ENCODE measurements at regions not wholly inside any gene's neighbourhood (a gene's known extent, or its start where the extent isn't known, plus 50 kb on each side); places are given as distances from the start of the nearest gene placed in this dataset.

- no peak for DNase-seq (ENCODE audit: low read depth in 3 of 3, low spot score in 2 of 3)
Observed at GRCh38 chr5:133746834-133747233, 134.5 kb upstream of the FSTL4 start.

DNA sequence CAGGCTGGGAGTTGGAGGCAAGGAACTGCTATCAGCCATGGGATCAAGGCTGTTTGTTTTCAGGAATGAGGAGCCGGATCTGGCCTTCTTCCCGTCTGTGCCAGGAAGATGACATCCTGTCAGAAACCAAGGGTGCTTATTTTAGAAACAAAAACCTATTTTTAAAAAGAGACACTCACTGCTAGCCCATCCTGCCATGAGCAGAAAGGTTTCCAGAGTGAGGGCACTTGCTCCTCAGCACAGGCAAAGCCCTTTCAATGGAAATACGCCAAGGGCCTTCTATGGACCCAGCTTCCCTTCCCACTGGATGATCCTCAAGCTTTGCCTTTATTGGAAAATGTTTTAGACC, 132.6 kb upstream of the FSTL4 start:
- DNase-seq (ENCODE audit: low read depth in 3 of 3, low spot score in 2 of 3): no peak

GRCh38 chr5:133744051-133744959, 132.0 kb upstream of the FSTL4 start:
- no peak for DNase-seq (ENCODE audit: low read depth in 3 of 3, low spot score in 2 of 3)

DNA sequence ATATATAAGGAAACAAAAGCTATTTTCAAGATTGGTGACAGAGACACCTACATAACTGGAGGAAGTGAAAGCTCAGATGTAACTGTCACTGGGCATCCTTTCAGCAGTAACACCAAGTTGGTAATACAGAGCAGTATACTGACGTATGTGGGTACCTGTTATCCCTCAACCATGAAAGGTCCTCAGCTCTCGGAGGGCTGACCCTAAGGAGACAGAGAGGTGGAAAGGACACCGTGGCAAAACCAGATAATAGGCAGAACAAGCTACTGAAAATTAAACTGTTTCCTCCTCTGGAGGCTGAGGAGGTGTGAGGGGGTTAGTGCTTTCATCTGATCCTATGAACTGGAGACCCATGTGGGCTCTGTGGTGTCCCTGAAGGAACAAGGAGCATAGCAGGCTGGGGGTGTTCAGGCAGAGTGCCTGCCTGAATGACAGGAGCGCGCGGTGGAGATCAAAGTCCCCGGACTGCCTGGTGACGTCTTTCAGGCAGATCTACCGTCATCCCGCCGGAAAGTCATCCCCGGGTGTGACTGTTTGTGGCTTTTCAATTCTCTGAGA, 130.2 kb upstream of the FSTL4 start:
- DNase-seq (ENCODE audit: low read depth in 3 of 3, low spot score in 2 of 3): no peak

- no peak for DNase-seq (ENCODE audit: low read depth in 3 of 3, low spot score in 2 of 3)
Observed at GRCh38 chr5:133741818-133742355, 129.5 kb upstream of the FSTL4 start.

GRCh38 chr5:133741396-133741795, 129.1 kb upstream of the FSTL4 start:
- no peak for DNase-seq (ENCODE audit: low read depth in 3 of 3, low spot score in 2 of 3)

GRCh38 chr5:133739181-133739780, 126.9 kb upstream of the FSTL4 start:
- DNase-seq (ENCODE audit: low read depth in 3 of 3, low spot score in 2 of 3): no peak

GRCh38 chr5:133738271-133738670, 125.9 kb upstream of the FSTL4 start:
- DNase-seq (ENCODE audit: low read depth in 3 of 3, low spot score in 2 of 3): no peak

DNA sequence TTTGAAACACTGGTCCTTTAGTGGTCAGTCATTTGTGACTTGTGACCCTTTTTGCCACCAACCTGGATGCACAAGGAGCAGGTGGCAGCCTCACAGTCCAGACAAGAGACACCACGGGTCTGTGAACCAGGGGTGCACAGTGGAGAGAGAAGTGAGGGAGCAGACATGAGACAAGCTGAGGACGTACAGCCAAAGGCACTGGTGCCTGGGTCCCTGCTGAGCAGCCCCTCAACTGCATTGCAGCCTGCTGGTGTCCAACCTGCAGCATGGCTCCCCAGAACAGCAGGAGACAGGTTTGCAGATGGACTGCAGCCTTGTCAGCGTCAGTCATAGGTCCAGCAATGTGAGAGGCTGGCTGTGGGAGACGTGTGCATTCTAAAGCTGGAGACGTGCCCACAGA, 124.2 kb upstream of the FSTL4 start:
- no peak for DNase-seq (ENCODE audit: low read depth in 3 of 3, low spot score in 2 of 3)

DNA sequence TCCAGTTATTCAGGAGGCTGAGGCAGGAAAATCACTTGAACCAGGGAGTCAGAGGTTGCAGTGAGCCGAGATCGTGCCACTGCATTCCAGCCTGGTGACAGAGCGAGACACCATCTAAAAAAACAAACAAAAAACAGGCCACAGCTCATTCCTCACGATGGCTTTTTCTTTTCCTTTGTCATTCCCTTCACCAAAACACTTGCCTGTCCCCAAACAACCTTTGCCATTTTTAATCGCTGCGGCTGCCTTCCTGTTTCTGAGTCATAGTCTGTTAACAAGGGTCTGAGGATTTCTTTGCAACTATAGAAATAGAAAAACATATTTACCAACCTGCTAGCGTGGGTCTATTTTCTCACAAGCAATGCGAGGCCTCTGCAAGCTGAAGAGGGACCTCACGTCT, 123.0 kb upstream of the FSTL4 start:
- no peak for DNase-seq (ENCODE audit: low read depth in 3 of 3, low spot score in 2 of 3)

GRCh38 chr5:133734916-133735315, 122.6 kb upstream of the FSTL4 start:
- DNase-seq (ENCODE audit: low read depth in 3 of 3, low spot score in 2 of 3): no peak

- DNase-seq (ENCODE audit: low read depth in 3 of 3, low spot score in 2 of 3): no peak
Observed at GRCh38 chr5:133732536-133732935, 120.2 kb upstream of the FSTL4 start.

DNA sequence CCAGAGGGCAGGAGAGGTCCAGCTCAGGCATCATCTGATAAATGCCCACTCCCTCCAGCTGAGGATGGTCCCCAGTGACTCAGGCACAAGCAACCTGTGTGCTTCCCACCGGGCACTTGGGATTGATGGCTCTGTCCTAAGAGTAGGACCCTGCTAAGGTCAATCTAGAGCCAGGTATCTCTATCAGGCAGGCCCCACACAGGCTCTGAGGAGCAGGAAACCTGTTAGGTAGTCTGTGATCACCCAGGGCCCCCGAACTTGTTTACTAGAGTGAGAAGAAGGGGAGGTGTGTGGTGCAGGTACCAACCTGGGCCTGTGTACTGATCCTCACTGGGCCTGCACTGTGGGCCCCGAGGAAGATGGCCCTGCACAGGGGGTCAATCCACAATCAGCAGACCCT, 119.6 kb upstream of the FSTL4 start:
- DNase-seq (ENCODE audit: low read depth in 3 of 3, low spot score in 2 of 3): no peak

DNA sequence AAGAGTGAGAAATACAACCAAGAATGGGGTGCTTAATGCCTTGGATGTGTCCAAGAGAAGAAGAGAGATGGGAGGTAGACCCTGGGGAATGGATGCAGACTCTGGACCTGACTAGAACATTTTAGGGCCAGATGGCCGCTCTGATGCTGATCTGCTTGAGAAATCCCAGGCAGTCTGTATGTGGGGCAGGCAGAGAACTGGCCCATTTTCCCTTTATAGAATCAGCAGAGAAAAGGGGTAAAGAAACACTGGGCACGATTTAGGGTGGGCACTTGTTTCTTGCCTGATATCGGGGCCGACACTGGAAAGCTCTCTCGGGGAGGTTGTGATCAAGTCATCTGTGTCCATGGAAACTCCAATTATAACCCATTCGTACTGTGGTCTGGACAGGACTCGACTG, 118.5 kb upstream of the FSTL4 start:
- DNase-seq (ENCODE audit: low read depth in 3 of 3, low spot score in 2 of 3): no peak

GRCh38 chr5:133730346-133730745, 118.0 kb upstream of the FSTL4 start:
- DNase-seq (ENCODE audit: low read depth in 3 of 3, low spot score in 2 of 3): no peak

DNA sequence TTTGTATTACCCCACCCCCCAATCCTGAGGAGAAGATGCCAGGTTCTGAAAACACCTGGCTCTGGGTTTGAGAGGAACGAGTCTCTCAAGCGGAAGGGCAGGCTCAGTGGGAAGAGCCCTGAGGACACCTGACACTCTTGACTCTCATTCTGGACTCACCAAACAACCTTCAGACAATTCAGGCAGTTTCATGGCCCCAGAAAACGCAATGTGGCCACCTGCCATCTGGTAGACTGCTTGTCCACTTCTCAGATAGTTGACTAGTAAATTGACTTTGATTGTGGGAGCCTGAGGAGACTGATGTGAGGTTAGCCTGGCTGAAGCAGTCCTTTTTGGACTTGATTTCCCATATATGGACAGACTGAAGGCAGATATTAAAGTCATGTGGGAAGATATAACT, 117.5 kb upstream of the FSTL4 start:
- no peak for DNase-seq (ENCODE audit: low read depth in 3 of 3, low spot score in 2 of 3)

- no peak for DNase-seq (ENCODE audit: low read depth in 3 of 3, low spot score in 2 of 3)
Observed at GRCh38 chr5:133728475-133728874, 116.1 kb upstream of the FSTL4 start.

DNA sequence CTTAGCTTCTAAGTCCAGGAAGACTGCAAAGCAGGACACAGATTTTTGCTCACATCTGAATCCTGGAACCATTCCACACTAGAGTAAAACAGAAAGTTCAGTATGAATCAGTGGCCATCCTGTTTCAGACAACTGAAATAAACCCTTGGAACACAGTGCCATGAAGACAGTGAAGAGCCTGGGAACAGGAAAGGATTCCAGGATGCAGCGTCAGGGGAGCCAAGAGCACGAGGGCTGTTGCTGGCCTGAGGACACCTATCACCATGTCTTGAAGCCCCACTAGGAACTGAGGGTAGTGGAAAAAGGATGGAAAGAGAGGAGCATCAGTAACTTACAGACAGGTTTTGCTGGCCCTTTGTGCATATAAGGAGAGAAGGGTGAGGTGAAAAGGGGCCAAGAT, 115.3 kb upstream of the FSTL4 start:
- DNase-seq (ENCODE audit: low read depth in 3 of 3, low spot score in 2 of 3): no peak

DNA sequence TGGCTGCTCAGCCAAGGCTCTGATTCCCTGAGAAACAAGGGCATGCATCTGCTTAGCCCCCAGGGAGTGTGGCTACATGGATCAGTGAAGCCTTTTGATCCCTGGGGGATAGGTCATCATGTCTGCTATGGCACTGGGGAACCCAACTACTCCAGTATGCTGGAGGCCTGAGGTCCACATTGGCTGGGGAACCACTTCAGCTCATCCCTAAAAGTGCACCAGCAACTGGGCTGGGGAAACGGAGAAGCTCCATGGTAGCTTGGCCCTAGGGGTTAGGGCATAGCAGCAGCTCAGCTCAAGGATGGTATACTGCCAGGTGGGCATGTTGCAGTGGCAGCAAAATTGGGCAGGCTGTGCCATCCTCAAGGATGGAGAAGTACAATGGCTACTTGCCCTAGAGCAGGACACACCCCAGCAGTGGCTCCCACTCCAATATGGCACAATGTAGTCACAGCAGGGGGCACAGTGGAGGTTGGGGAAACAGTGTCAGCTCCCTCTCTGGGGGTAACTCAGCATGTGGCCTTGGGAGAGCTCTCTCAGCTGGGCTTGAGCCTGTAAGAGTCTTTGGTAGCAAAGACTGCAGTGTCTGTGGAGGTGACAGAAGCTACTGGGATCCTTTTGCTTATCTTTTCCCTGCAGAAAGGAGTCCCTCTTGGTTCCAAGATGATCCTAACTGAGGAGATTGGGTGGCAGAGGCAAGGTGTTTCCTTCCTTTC, 111.5 kb upstream of the FSTL4 start:
- no peak for DNase-seq (ENCODE audit: low read depth in 3 of 3, low spot score in 2 of 3)

DNA sequence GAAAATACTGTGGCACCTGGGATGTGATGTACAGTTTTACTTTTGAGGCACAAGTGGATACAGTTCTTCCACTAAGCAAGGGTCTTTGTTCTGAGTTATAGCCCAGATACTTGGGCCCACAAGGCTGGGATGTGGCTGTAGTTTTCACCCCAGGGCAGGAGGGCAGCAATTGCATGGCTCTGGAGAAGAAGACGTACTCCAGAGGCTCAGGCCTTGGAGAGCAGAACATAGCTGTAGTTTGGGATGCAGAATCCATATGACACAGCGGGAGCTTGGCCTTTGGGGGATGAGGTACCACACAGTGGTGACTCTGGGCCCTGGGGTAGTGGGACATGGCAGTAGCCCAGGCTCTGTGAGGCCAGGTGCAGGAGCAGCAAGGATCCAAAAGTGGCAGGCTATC, 110.8 kb upstream of the FSTL4 start:
- no peak for DNase-seq (ENCODE audit: low read depth in 3 of 3, low spot score in 2 of 3)

DNA sequence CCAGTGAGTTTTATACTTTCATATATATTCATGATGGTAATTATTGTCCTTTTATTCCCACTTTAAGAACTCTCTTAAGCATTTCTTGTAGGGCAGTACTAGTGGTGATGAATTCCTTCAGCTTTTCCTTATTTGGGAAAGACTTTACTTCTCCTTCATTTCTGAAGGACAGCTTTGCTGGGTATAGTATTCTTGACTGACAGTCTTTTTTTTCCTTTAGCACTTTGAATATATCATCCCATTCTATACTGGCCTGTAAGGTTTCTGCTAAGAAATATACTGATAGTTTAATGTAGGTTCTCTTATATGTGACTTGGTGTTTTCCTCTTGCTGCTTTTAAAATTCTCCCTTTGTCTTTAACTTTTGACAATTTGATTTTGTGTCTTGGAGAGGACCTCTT, 109.0 kb upstream of the FSTL4 start:
- DNase-seq (ENCODE audit: low read depth in 3 of 3, low spot score in 2 of 3): no peak
